ENCODE measurements at regions not wholly inside any gene's neighbourhood (a gene's known extent, or its start where the extent isn't known, plus 50 kb on each side); places are given as distances from the start of the nearest gene placed in this dataset.

DNA sequence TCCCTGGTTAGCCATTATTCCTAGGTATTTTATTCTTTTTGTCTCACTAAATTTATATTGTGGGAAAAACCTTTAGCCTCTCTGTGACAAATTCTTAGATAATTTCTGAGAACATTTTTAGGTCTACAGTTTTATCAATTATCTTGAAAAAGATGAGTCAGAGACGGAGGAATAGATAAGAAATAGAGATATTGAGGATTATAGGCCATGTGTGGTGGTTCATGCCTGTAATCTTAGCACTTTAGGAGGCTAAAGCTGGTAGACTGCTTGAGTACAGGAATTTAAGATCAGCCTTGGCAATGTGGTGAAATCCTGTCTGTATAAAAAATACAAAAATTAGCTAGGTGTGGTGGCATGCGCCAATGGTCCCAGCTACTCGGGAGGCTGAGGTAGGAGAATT lies 960.2 kb downstream of the SQOR start:
- H3K4me1 ChIP-seq (ENCODE audit: low read depth): no peaks in the 10 kb centered on the region
- no peaks in the 10 kb centered on the region for H3K36me3 ChIP-seq (ENCODE audit: low read depth)
- H3K9me3 ChIP-seq: no peaks in the 10 kb centered on the region
- no peak for ATAC-seq
- no peak overlapping the region for H3K4me3 ChIP-seq
- DNase-seq: no peak
- intact Hi-C loops (cut with DNase I, micrococcal nuclease): no loop called here
- TF ChIP-seq, protein P1, sequence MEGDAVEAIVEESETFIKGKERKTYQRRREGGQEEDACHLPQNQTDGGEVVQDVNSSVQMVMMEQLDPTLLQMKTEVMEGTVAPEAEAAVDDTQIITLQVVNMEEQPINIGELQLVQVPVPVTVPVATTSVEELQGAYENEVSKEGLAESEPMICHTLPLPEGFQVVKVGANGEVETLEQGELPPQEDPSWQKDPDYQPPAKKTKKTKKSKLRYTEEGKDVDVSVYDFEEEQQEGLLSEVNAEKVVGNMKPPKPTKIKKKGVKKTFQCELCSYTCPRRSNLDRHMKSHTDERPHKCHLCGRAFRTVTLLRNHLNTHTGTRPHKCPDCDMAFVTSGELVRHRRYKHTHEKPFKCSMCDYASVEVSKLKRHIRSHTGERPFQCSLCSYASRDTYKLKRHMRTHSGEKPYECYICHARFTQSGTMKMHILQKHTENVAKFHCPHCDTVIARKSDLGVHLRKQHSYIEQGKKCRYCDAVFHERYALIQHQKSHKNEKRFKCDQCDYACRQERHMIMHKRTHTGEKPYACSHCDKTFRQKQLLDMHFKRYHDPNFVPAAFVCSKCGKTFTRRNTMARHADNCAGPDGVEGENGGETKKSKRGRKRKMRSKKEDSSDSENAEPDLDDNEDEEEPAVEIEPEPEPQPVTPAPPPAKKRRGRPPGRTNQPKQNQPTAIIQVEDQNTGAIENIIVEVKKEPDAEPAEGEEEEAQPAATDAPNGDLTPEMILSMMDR (IDR thresholded peaks at IDR 0.05): no peak

DNA sequence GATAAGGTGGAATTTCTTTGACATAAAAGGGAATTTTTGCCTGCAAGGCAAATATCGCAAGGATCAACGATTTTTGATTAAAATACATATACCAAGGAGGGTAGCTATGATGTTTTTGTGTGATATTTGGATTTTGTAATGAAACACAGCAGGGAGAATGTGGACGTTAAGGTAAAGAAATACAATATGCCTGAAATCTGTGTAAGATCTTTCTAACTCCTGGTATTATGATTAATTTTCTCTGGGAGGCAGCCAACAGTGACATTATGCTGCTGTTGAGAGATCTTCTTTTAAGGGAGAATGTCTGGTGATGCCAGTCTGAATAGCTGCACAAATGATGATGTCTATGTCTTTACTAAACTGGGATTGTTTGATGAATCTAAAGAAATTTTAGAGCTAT lies 972.2 kb downstream of the SQOR start:
- Histone ChIP-seq H3K9me3 (no peaks in the 10 kb centered on the region), H3K36me3 (ENCODE audit: low read depth) (no peaks in the 10 kb centered on the region), H3K4me3 (no peak overlapping the region), H3K4me1 (ENCODE audit: low read depth) (no peaks in the 10 kb centered on the region)
- ATAC-seq: no peak
- intact Hi-C loops (cut with DNase I, micrococcal nuclease): no loop called here
- no peak for DNase-seq
- TF ChIP-seq, protein P1 (IDR thresholded peaks at IDR 0.05): no peak

- Histone ChIP-seq H3K4me3 (no peak overlapping the region), H3K4me1 (ENCODE audit: low read depth) (no peaks in the 10 kb centered on the region), H3K36me3 (ENCODE audit: low read depth) (no peaks in the 10 kb centered on the region), H3K9me3 (peaks cover 3% of the 10 kb centered on the region)
- ATAC-seq (no peak), DNase-seq (no peak)
- intact Hi-C loops (cut with DNase I, micrococcal nuclease): no loop called here
- TF ChIP-seq, protein P1 (IDR thresholded peaks at IDR 0.05): no peak
Measured at GRCh38 chr15:46616033-46616432, 981.2 kb downstream of the SQOR start.

- no peak for DNase-seq
- Histone ChIP-seq H3K36me3 (ENCODE audit: low read depth) (no peaks in the 10 kb centered on the region), H3K4me3 (no peak overlapping the region), H3K4me1 (ENCODE audit: low read depth) (no peaks in the 10 kb centered on the region), H3K9me3 (peaks cover 3% of the 10 kb centered on the region)
- ATAC-seq: no peak
- intact Hi-C loops (cut with DNase I, micrococcal nuclease): no loop called here
- TF ChIP-seq, protein P1 (IDR thresholded peaks at IDR 0.05): no peak
Measured at GRCh38 chr15:46617507-46617906, 982.7 kb downstream of the SQOR start.

DNA sequence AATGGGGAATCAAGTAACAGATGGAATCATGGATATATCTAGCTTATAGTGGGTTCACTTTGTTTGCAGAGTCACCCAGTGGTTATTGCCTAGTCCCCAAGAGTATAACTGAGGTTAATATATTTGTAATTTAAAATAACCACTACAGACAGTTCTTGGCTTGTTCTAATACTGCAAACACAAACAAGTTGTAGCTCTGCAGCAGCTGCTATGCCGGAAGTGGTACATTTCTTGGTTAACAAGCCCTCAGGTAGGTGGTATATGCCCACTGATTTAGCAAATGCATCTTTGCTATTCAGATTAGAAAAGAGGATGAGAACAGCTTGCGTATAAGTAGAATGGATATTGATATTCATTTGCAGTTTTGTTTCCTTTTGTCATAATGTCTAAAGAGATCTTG lies 984.2 kb downstream of the SQOR start:
- no peak for DNase-seq
- Histone ChIP-seq H3K4me3 (no peak overlapping the region), H3K9me3 (peaks cover 3% of the 10 kb centered on the region), H3K4me1 (ENCODE audit: low read depth) (no peaks in the 10 kb centered on the region), H3K36me3 (ENCODE audit: low read depth) (no peaks in the 10 kb centered on the region)
- ATAC-seq: no peak
- TF ChIP-seq, protein P1 (IDR thresholded peaks at IDR 0.05): no peak
- intact Hi-C loops (cut with DNase I, micrococcal nuclease): no loop called here

- Histone ChIP-seq H3K4me1 (ENCODE audit: low read depth) (no peaks in the 10 kb centered on the region), H3K36me3 (ENCODE audit: low read depth) (no peaks in the 10 kb centered on the region), H3K9me3 (no peaks in the 10 kb centered on the region), H3K4me3 (no peak overlapping the region)
- no peak for ATAC-seq
- TF ChIP-seq, protein P1 (IDR thresholded peaks at IDR 0.05): no peak
- intact Hi-C loops (cut with DNase I, micrococcal nuclease): no loop called here
- no peak for DNase-seq
Measured at GRCh38 chr15:46620392-46621013, 985.7 kb downstream of the SQOR start.
